HepG2 (cell line): ENCODE measurements at regions not wholly inside any gene's neighbourhood (a gene's known extent, or its start where the extent isn't known, plus 50 kb on each side); places are given as distances from the start of the nearest gene placed in this dataset.

Experiments
- ATAC-seq: fragments of 200-7000 bp; cut with Tn5 transposase; 3 replicates; pipeline ENCODE4 v1.9.1; 2020; ENCODE audit warnings: mild to moderate bottlenecking, moderate library complexity
- BruUV-seq: library from RNA; stranded (reverse); fragments of 400-500 nt; replicated peaks from 2 replicates; lab custom pipeline; 2021; lab: Mats Ljungman, UMichigan
- CTCF ChIA-PET: fragments of 300-600 bp; formaldehyde crosslinking; extraction: SDS; loops from one replicate; lab custom pipeline; 2021; ENCODE audit warnings: low total read pairs, inconsistent platforms, low intra/inter-chr PET ratio; lab: Yijun Ruan, JAX
- POLR2A ChIA-PET: fragments of 350-600 bp; sonication (Branson Sonifier 250); formaldehyde crosslinking; loops from one replicate; lab custom pipeline; 2020; ENCODE audit warnings: antibody characterized with exemption, inconsistent platforms; lab: Yijun Ruan, JAX
- DNase-seq: peaks from one replicate; pipeline ENCODE4 v3.0.0-alpha.2; 2015; ENCODE audit warnings: low spot score
- FAIRE-seq: peaks from 3 replicates; lab custom pipeline; 2011; peaks lifted over from hg19 to GRCh38; lab: Jason Lieb, UNC
- H2AFZ ChIP-seq: one replicate; pipeline ENCODE4 v1.6.1; 2011; ENCODE audit warnings: low read length, inconsistent platforms
- H3K27ac ChIP-seq: fragments of 300-600 bp; 3 replicates; pipeline ENCODE4 v1.8.0; 2011; ENCODE audit warnings: mixed run types, mild to moderate bottlenecking, mixed read lengths, low read length, inconsistent platforms; ENCODE audit not compliant: insufficient read depth; ENCODE audit errors: extremely low read length
- H3K27me3 ChIP-seq, 2 experiments: fragments of 200-600 bp in 1 of 2; 2 replicates in 1 of 2; 3 replicates in 1 of 2; pipeline versions ENCODE4 v1.6.0 to v1.8.0; 2011; ENCODE audit warnings: low read length in 2 of 2, mild to moderate bottlenecking in 2 of 2, moderate library complexity in 2 of 2, inconsistent platforms in 1 of 2; ENCODE audit not compliant: insufficient read depth in 2 of 2, control insufficient read depth in 1 of 2
- H3K36me3 ChIP-seq, 2 experiments: fragments of 200-600 bp in 1 of 2; replicated peaks in 1 of 2; 2 replicates in 1 of 2; 3 replicates in 1 of 2; pipeline versions ENCODE4 v1.5.1 to v1.8.0; 2011; ENCODE audit warnings: low read length in 2 of 2, inconsistent platforms in 1 of 2; ENCODE audit not compliant: insufficient read depth in 2 of 2, control insufficient read depth in 1 of 2
- H3K4me1 ChIP-seq: 2 replicates; pipeline ENCODE4 v1.5.1; 2012; ENCODE audit warnings: low read length, inconsistent platforms; ENCODE audit not compliant: insufficient read depth
- H3K4me2 ChIP-seq: 2 replicates; pipeline ENCODE4 v1.6.0; 2011; ENCODE audit warnings: low read depth, low read length, inconsistent platforms
- H3K4me3 ChIP-seq, 3 experiments: fragments of 200-600 bp in 1 of 3; sonication (generic), shearing (Covaris generic) in 1 of 3; replicated peaks in 1 of 3; 2 replicates each; pipeline ENCODE4 v1.5.1; 2011 to 2016; ENCODE audit warnings: low read length in 3 of 3, inconsistent platforms in 2 of 3, low read depth in 2 of 3, mild to moderate bottlenecking in 2 of 3, control low read depth in 1 of 3, mixed read lengths in 1 of 3; ENCODE audit not compliant: insufficient read depth in 1 of 3
- H3K79me2 ChIP-seq: one replicate; pipeline ENCODE4 v1.6.1; 2011; ENCODE audit warnings: low read length, inconsistent platforms; ENCODE audit not compliant: insufficient read depth
- H3K9ac ChIP-seq: 2 replicates; pipeline ENCODE4 v1.6.0; 2011; ENCODE audit warnings: mild to moderate bottlenecking, low read depth, low read length, inconsistent platforms; ENCODE audit not compliant: insufficient read depth
- H3K9me3 ChIP-seq: 2 replicates; pipeline ENCODE4 v1.5.1; 2012; ENCODE audit warnings: mild to moderate bottlenecking, low read length
- H4K20me1 ChIP-seq: 2 replicates; pipeline ENCODE4 v1.6.0; 2011; ENCODE audit warnings: inconsistent platforms, mild to moderate bottlenecking, low read length, moderate library complexity; ENCODE audit not compliant: insufficient read depth
- RARG ChIP-seq: sonication (generic); formaldehyde crosslinking; IDR thresholded peaks from 2 replicates; pipeline ENCODE4 v1.4.0; 2020; ENCODE audit warnings: low read depth, mild to moderate bottlenecking, missing genetic modification reagents
- WIZ ChIP-seq: sonication (generic); formaldehyde crosslinking; IDR thresholded peaks from 2 replicates; pipeline ENCODE4 v1.5.1; 2020; ENCODE audit warnings: mild to moderate bottlenecking, missing genetic modification reagents
- ZFP36L1 ChIP-seq: sonication (generic); formaldehyde crosslinking; IDR thresholded peaks from 2 replicates; pipeline ENCODE4 v1.8.0; 2022; ENCODE audit warnings: mild to moderate bottlenecking, missing genetic modification reagents, moderate library complexity
- ZNF256 ChIP-seq: sonication (generic); formaldehyde crosslinking; conservative IDR thresholded peaks from 2 replicates; pipeline ENCODE4 v1.4.0; 2020; ENCODE audit warnings: missing genetic modification reagents
- ZNF792 ChIP-seq: IDR thresholded peaks from 2 replicates; pipeline ENCODE4 v1.6.1; 2016
- WGBS: methylation state at CpG from one replicate; pipeline ENCODE4 v1.1.6; 2017; ENCODE audit warnings: low lambda C conversion rate; 5-methylcytosine and 5-hydroxymethylcytosine counted together
- in situ Hi-C: cut with HindIII; loops from 2 replicates; pipeline ENCODE4 v1.10.0; 2017; ENCODE audit warnings: low pct_unique_long_range_greater_than_20kb; ENCODE audit not compliant: extremely low pct_ligation_motif_present
- intact Hi-C: fragments of 100-400 bp; cut with micrococcal nuclease; formaldehyde crosslinking; loops from one replicate; pipeline ENCODE4 v1.10.0; 2022; ENCODE audit not compliant: unreplicated experiment
- TF ChIP-seq, protein P1 (sequence below): sonication (generic); formaldehyde crosslinking; conservative IDR thresholded peaks from 2 replicates; pipeline ENCODE4 v1.8.0; 2022; ENCODE audit warnings: low read depth, missing genetic modification reagents
- TF ChIP-seq, protein P2 (sequence below): sonication (generic); formaldehyde crosslinking; IDR thresholded peaks from 2 replicates; pipeline ENCODE4 v1.8.0; 2022; ENCODE audit warnings: mild to moderate bottlenecking, missing genetic modification reagents, moderate library complexity
- TF ChIP-seq, protein P3 (sequence below): sonication (generic); formaldehyde crosslinking; IDR thresholded peaks from 2 replicates; pipeline ENCODE4 v1.8.0; 2022; ENCODE audit warnings: missing genetic modification reagents, mild to moderate bottlenecking, borderline replicate concordance

DNA sequence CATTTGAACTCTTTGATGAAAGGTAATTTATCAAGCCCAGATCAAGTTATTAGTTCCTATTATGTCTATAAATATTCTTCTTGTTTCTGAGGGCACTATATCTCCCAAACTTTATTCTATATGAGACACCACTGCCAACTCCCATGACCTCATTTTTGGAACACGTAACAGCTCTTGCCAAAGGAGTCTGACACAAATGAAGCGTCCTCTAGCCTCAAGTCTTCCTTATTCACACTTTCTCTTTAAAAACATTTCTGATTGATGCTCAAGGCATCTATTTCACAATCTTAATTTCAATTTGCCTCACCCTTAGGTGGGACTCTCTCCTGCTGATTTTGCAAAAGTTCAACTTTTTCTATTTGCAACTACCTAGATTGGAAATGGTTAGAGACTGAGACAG, 848.4 kb downstream of the GATA3 start (continued):
- TF ChIP-seq, protein P1, sequence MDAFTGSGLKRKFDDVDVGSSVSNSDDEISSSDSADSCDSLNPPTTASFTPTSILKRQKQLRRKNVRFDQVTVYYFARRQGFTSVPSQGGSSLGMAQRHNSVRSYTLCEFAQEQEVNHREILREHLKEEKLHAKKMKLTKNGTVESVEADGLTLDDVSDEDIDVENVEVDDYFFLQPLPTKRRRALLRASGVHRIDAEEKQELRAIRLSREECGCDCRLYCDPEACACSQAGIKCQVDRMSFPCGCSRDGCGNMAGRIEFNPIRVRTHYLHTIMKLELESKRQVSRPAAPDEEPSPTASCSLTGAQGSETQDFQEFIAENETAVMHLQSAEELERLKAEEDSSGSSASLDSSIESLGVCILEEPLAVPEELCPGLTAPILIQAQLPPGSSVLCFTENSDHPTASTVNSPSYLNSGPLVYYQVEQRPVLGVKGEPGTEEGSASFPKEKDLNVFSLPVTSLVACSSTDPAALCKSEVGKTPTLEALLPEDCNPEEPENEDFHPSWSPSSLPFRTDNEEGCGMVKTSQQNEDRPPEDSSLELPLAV (CRISPR knock-in tag) = no peak
- no peak for TF ChIP-seq ZNF256 (CRISPR knock-in tag)
- TF ChIP-seq WIZ (CRISPR knock-in tag) = no peak
- TF ChIP-seq, all 625 proteins: peak for 0

DNA sequence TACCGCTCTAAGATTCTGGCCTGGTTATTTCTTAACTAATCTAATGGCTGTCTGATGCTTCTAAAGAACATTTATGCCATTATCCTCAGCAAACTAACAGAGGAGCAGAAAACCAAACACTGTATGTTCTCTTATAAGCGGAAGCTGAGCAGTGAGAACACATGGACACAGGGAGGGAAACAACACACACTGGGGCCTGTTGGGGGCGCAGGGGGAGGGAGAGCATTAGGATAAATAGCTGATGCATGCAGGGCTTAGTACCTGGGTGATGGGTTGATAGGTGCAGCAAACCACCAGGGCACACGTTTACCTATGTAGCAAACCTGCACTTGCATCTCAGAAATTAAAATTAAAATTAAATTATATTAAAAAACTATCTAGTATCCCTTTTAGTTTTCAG, 853.5 kb downstream of the GATA3 start:
- Histone ChIP-seq H3K36me3 (no peaks in the 10 kb centered on the region), H3K79me2 (no peaks in the 10 kb centered on the region), H3K9ac (no peak overlapping the region), H2AFZ (no peak overlapping the region), H3K9me3 (no peaks in the 10 kb centered on the region), H3K4me3 (no peak overlapping the region), H3K27ac (no peak overlapping the region), H3K4me2 (no peak overlapping the region), H3K27me3 (no peaks in the 10 kb centered on the region), H4K20me1 (no peaks in the 10 kb centered on the region), H3K4me1 (peaks cover 12% of the 10 kb centered on the region)
- no peak for FAIRE-seq
- in situ Hi-C loops = no loop called here
- BruUV-seq = no TSS peak
- intact Hi-C loops = no loop called here
- ChIA-PET POLR2A (no interaction called here), CTCF (no interaction called here)
- ATAC-seq = no peak
- no peak for DNase-seq
- no peak for TF ChIP-seq ZFP36L1 (CRISPR knock-in tag)
- TF ChIP-seq, protein P2, sequence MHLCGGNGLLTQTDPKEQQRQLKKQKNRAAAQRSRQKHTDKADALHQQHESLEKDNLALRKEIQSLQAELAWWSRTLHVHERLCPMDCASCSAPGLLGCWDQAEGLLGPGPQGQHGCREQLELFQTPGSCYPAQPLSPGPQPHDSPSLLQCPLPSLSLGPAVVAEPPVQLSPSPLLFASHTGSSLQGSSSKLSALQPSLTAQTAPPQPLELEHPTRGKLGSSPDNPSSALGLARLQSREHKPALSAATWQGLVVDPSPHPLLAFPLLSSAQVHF = no peak
- TF ChIP-seq, protein P3, sequence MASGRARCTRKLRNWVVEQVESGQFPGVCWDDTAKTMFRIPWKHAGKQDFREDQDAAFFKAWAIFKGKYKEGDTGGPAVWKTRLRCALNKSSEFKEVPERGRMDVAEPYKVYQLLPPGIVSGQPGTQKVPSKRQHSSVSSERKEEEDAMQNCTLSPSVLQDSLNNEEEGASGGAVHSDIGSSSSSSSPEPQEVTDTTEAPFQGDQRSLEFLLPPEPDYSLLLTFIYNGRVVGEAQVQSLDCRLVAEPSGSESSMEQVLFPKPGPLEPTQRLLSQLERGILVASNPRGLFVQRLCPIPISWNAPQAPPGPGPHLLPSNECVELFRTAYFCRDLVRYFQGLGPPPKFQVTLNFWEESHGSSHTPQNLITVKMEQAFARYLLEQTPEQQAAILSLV (CRISPR knock-in tag) = no peak
- TF ChIP-seq ZNF792 (CRISPR knock-in tag) = no peak
- TF ChIP-seq RARG (CRISPR knock-in tag) = no peak
- WGBS = 20% methylated on average over 4 of the region's 4 CpGs
